NCI-H2029 (cell line): ENCODE measurements at regions not wholly inside any gene's neighbourhood (a gene's known extent, or its start where the extent isn't known, plus 50 kb on each side); places are given as distances from the start of the nearest gene placed in this dataset.

Experiments used
- DNase-seq: peaks from one replicate; lab custom pipeline; 2025; lab: John Stamatoyannopoulos, UW

DNA sequence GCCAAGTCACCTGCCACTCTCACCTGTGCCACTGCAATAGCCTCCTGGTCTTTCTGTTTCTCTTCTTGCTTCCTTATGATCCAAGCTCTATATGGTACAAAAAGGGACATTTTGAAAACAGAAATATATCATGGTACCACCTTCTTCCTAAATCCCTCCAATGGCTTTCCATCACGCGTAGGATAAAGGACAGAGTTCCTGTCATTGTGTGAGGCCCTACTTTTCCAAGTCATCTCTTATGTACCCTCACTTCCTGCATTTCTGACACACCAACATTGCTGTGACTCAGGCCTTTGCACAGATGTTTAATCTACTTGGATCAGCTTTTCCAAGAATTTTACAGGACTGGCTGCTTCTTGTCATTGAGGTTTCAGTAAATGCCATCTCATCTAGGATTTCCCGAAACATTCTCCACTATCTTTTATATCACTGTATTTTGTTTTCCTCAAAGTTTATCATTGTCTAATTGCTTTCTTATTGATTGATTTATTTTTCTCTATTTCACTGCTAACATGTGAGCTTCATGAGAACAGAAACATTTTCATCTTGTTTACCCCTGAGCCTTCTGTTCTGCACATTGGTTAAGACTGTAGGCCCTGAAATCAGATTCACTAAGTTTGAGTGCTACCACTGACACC lies 426.1 kb upstream of the FANCL start:
- no peak for DNase-seq

DNA sequence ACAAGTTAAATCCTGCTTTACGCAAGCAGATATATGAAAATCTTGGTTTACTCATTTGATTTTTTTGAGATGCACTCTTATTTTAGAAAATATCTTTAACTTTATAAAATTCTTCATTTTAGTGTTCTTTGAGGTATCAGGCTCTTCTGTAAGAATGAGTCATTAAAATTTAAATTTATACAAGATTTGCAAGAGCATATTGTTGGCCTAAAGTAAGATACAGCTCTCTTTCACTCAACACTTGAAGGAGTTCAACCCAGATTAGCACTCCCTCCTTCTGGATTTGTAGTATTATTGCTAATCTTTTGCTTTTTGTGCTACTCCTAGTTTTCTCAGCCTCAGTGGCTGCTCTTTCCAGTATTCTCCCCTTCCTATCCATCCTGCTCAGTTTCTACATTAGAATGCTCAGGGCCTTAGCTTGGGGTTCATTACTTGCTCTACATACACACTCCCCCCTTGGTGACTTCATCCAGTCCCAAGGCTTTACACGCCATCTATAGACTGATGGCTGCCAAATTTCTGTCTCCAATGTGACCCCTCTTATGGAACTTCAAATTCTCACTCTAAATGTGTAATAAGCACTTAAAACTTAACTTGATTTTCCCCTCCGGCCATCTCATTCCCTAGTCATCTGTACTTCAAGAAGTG lies 425.3 kb upstream of the FANCL start:
- DNase-seq, result no peak

DNA sequence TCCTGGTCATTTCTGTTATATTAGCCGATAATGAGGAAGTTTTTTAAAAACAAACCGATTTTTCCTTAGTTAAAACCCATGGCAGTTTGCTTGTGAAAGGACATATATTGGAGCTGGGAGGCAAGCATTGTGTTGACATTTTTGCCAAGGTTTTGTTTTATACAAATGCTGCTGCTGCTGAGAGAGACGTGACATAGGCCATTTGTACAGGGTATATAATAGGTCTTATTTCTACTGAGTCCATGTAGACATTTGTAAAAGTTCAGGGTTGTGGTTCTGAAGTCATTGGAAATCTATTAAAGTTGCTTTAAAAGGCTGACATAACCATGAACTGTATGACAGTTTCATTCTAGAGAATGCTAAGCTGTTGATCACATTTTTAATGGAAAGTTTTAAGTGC lies 424.0 kb upstream of the FANCL start:
- no peak for DNase-seq

DNA sequence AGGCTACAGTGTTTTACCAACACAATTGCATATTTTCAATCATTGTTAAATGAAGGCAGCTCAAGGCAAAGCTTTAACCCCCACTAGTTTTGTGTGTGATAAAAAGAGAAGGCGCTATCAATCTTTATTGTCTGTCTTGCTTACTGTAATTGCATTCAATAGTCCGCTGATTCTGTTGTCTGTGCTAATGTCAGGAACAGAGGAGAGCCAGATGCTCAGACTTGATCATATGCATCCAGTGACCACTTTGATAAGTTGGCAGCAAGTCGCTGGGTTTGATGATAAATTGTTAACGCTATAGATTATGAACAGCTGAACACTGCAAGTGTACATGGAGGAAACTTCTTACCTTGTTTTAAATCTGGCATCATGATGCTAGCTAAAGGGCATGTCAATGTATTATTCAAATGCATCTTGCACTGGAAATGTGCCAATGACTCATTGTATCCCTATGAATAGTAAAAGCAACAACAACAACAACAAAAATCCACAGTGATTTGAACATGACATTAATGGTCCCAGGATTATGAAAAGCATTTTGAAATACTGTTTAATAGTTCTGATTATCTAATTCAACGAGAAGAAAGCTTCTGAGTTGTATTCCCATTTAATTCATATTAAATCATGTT lies 423.5 kb upstream of the FANCL start:
- no peak for DNase-seq

DNA sequence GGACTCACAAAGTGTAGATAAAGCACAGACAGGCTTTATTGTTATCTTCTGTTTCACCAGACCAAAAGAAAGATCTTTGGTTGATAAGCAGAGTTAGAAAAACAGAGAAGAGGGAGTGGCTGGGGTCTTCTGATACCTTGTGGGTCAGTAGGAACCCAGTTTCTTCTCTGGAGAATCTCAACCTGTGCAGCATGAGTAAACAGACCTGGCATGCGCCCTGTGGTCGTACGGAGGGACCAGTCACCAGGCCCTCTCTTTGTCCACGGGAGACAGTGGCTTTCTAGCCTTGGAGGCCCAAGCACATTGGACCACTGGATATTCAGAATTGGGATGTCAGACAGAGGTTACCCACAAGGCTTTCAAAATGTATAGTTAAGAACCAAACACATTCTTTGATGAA lies 418.9 kb upstream of the FANCL start:
- no peak for DNase-seq

DNA sequence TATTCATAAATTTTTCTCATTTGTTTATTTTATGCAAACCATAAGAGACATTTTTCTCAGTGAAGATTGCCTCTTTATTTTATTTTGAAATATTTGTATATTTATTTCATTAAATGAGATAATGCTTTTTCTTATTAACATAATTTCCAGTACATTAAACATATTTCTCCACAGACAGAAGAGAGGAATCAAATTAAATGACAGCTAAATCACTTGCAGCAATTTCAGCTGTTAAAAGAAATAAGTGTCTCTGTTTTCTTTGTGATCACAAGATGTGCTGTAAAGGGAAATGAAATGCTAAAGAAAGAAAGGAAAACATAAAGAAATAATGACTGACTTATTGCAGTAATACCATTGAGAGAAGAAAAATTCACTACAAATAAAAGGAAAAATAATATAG lies 414.0 kb upstream of the FANCL start:
- no peak for DNase-seq

DNA sequence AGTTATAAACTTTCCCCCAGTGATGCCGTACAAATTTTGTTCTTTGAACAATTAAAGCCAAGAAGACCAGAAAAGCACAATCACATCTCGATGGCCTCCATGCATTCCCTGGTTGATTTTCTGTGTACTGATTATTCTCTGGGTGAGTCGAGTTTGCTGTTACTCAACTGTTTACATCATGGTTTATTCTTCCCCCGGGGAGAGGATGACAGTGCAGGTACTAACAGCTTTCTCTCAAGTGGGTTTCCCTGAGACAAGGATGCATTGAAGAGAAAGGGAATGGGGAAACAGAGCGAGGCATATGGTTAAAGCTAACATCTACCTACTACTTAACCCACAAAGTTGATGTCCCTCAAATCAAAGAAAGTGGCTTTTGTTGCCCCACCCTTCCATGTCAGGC lies 410.8 kb upstream of the FANCL start:
- DNase-seq, result no peak

DNA sequence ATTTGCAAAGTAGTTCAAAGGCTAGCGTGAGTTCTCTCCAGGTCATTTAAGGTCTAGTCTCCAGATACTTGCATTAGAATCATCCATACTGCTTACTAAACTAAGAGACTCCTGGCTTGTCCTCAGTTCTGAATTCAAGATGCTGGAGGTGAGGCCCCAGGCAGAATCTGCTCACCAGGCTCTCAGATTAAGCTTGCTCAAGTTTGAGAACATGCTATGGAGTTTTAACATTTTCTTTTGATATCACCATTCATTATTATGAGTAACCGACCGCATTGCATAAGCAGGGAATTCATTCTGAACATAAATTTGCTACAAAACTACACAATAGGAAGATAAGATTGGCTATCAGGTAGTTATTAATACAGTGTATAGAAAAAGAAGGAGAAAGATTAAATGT lies 409.7 kb upstream of the FANCL start:
- DNase-seq, result no peak

DNA sequence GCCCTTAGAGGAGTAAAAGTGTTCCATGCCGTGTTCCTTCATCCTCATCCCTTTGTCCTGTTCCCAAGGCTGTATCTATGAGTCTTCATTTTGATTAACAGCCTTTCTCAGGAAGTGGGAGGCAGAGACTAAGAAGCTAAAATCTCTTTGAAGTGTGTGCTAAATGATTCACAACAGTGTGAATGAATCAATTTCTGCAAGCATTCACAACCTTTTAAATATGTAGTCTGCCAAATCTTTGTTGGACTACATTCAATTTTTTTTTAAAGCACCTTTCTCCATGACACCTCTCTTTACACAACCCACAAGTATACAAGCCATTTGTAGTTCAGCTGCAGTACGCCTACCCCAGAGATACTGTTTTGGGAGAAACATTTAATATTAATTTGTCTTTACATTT lies 408.6 kb upstream of the FANCL start:
- no peak for DNase-seq

DNA sequence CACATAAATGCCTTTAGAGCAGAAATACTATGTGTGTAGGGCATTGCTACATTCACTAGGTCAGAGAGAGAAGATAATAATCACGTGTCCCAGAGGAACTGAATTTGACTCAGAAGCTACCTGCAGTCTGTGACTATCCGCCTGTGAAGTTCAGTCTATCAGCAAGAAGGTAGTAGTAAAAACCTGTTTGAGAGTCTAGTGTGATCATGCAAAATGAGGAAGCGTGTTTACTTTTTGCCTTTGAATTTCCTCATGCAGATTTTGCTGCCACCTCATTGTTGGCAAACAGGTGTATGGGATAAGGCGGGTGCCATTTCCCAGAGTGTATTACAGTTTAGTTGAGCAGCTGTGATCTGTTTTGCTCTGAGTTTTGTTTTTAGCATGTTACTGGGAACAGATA lies 403.9 kb upstream of the FANCL start:
- DNase-seq, result peak; percentile 9

DNA sequence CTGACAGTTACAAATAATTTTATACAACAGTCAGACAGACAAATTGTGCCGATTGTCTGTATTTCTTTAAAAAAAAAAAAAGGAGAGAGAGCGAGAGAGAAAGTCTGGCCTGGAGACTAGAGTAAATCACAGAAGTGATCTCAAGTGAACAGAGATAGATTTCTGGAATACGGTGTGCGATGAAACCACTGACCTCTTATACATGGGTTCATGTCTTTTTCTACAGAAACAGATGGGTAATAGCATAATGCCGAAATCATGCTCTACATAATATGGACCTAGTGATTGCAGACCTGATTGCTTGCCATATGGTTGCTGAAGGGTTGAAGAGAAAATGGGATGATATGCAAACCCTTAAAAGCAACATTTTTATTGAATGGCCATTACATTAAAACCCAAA lies 403.3 kb upstream of the FANCL start:
- DNase-seq, result no peak

DNA sequence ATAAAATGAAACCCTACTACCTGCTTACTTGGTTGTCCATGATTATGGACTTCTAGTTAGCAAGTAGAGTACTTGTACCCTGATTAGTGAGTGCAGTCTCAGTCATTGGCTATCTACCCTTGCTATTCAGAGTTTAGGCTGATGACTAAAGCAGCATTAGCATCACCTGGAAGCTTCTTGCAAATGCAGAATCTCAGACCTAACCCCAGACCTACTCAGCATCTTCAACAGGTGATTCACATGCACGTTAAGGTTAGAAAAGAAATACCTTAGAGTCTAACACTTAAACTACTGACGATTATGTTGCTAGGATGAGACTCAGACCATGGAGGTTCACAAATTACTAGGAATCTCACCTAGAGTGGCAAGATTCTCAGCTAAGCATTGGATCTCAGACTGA lies 399.9 kb upstream of the FANCL start:
- DNase-seq, result no peak

DNA sequence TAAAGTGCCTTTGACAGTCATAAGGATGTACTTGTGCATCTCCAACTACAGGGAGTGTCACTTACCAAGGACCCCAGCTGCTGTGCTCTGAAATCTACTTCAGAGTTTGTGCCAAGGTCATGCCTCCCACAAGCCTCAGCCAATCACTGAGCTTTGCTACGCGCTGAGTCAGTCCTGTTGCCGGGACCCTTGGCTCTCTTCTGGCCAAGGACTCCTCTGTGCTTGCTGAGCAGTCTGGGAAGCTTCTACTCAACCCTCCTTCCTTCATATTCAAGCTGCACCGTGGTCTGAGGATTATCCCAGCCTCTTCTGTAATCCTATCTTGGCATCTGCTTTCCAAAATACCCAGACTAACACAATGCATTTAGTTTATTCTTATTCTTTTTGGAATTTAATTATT lies 398.9 kb upstream of the FANCL start:
- DNase-seq, result no peak

DNA sequence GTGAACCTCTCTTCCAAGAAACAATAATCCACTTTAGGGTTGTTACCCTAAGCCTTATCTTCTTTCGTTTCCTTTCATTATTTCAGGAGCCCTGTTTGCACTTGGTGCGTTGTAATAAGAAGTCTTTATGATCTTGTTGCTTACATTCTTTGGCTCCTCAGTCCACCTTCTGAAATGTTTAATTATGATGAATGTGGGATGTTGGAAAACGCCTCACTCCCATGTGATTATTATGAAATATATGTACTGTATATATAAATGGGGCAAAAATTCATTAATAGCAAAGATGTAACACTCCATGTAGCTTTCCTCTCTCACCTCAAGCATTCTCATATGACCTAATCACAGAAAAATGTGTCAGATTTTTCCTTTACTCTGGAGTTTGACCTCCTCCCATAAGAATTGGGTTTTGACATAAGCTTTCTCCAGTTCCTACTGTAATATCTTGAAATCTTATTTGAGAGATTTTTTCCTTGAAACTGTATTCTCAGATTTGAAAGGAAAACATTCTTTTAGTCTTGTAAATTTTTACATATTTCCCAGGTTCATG lies 397.2 kb upstream of the FANCL start:
- no peak for DNase-seq

DNA sequence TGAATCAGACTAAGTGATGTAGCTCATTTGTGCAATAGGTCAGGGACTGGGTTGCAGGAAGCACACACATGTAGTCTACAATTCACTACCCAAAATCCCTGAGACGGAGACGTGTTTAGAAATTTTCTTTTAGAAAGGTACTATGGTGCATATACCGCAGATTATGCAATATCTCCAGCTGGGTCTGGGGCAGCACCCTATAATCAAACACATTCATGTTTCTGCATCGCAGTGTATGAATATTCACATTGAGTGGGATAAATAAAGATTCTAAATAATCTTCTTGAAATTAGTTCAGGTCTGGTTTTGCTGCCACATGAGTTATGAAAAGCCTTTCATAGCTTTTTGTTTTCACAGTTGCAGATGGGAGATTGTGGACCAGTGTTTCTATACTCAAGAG lies 395.7 kb upstream of the FANCL start:
- DNase-seq, result no peak

DNA sequence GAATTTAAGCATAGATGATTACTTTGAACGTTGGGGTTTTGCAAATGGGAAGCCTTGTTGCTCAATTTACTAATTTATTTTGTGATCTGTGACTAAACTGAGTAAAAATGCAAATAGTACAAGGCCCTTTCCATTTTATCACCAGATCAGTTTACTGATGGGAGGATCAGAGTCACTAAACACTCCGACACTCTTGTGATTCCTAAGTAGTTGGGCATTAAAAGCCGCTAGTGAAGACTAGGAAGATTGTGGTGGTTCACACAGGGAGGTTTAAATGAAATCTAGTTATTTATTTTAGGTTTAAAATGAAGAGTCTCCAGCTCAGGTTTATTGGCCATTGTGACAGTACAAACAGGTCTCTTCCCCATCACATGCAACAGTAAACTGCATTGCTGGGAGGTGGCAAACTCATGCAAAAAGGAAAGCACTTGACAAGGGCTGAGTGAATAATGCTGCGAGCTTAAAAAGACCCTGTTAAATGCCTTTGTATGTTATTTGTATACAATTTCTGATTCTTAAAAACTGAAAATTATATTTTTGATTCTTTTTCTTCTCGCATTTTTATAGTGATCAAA lies 394.8 kb upstream of the FANCL start:
- DNase-seq, result no peak

DNA sequence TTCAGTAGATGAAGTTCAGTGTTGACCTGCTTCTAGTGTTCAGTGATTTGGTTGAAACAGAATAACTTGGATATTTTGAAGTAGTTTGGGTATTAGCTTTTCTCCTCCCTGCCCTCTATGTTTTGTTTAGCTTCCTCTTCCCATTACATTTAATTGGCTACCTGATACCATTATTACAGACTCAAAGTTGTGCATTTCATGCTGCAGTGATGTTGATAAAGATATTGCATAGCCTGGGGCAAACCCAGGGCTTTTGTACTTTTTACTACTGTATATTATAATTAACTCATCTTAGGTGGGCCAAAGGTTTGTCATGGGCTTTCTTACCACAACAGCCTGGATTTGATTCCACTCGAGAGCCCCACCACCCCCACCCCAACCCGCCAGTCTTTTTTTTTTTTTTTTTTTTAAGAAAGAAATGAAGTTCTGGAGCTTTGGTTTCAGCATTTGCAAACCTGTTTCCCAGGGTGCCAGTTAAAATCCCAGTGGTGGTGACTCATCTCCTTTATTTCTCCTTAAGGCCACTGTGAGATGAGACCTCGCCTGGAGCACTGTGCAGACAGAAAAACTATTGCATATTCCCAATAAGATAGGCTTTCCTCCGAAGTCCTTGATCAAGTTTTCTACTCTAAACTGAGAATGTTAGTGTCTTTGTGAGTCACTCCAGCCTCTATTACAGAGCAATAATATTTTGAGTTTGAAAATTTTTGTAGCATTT lies 393.7 kb upstream of the FANCL start:
- DNase-seq, result no peak

DNA sequence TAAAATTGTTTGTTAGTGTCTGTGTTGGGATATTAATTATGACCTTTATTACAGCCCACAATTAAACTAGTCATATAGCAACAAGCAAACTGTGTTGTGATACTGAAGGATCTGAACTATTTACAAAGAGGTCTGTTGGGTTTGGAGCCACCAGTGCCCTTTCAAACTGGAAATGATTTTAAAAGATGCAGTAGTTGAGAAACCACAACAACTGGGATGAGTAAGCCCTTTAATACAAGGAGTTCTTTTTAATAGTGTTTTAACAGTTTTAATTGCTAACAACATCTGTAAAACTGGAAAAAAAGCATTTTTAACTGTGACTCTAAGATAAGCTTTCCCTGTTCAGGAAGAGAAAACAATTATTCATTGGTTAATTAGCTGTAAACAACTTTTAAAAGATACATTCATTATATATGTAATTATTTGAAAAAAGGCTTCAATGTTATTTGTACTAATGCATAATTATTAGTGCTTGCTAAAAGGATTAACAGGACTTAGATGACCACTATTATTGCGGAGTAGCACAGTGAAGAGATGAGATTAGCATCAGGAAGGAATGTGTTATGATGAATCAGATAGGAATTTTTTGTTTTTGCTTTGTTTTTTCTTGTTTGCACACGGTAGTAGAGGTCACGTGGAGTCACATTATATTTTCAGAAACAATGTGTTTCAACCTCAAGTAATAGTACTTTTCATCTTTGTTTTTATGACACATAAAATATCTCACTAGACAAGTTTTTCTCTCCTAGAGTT lies 392.7 kb upstream of the FANCL start:
- no peak for DNase-seq

DNA sequence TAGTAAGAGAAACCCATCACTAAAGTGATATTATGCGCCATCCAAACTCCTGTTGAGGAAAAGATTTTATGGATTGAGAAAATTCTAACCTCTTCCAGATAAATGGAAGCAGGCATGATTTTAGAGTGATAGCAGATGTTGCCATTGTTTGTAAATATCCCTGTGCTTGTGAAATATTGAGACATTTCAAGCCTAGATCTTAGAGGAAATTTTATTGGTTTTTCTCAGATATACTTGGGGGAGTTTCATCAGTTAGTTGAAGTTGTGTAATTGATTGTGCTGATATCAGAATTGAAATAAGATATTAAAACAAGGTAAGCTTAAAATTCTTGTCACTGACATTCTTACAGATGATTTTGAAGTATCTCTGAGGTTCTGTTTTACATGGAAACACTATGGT lies 390.9 kb upstream of the FANCL start:
- no peak for DNase-seq

DNA sequence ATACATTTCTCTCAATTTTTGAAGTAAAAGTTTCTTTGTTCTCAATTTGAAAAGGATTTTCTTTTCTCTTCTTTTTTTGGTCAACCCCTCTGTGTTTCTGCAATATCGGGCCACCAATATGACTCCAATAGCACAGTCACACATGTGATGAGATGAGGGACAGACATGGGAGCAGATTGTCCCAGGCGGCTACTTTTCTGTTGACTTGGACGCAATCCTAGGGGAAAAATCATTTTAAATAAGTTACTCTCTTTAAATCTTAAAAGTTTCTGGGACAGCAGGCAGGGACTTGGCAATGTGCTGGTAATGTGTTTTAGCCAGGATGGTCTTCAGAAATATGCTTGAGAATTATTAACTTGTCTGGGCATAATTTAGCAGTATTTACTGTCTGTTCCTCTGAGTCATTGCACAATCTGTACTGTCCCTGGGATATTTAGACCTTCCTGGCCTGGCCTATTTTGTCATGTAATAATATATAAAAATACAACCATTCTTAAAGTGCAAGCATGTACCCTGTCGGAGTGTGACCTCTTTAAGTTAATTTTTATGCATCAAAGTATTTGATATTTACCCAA lies 388.5 kb upstream of the FANCL start:
- no peak for DNase-seq

DNA sequence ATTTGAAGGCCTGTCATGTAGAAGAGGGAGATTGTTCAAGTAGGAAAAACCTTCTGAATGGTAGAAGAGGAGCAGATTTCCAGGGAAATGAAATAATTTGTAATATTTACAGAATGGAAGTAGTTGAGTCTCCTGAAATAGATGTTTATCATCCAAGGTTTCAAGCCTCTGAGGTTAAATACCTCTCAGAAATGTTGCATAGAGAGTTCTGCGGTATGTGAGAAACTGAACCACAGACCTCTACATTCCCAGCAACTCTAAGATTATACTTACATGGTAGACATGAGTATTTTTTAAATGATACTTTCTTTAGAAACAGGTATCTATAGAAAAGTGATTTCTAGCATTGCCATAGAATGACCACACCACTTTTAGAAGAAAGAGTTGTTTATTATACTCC lies 379.8 kb upstream of the FANCL start:
- DNase-seq, result no peak
